GM18861 (cell line): ENCODE measurements at regions not wholly inside any gene's neighbourhood (a gene's known extent, or its start where the extent isn't known, plus 50 kb on each side); places are given as distances from the start of the nearest gene placed in this dataset.

Source experiments
- ATAC-seq: cut with Tn5 transposase; IDR thresholded peaks from one replicate; pipeline ENCODE4 v1.9.1; 2021; ENCODE audit not compliant: unreplicated experiment

GRCh38 chr4:102439812-102440211, 61.3 kb upstream of the NFKB1 start:
- ATAC-seq = no peak

GRCh38 chr4:102440498-102440897, 60.7 kb upstream of the NFKB1 start:
- ATAC-seq = no peak

GRCh38 chr4:102441978-102442911, 58.9 kb upstream of the NFKB1 start:
- no peak for ATAC-seq

GRCh38 chr4:102444752-102445151, 56.4 kb upstream of the NFKB1 start:
- ATAC-seq = no peak

- ATAC-seq = no peak
These were observed 55.9 kb upstream of the NFKB1 start for GRCh38 chr4:102445213-102445612.

- no peak for ATAC-seq
These were observed 53.7 kb upstream of the NFKB1 start for GRCh38 chr4:102447413-102447812.

- ATAC-seq = peak; percentile 71
These were observed 51.3 kb upstream of the NFKB1 start for GRCh38 chr4:102449751-102450352.

GRCh38 chr4:102451266-102451665, 49.9 kb upstream of the NFKB1 start:
- no peak for ATAC-seq
